ENCODE measurements at regions not wholly inside any gene's neighbourhood (a gene's known extent, or its start where the extent isn't known, plus 50 kb on each side); places are given as distances from the start of the nearest gene placed in this dataset.

DNA sequence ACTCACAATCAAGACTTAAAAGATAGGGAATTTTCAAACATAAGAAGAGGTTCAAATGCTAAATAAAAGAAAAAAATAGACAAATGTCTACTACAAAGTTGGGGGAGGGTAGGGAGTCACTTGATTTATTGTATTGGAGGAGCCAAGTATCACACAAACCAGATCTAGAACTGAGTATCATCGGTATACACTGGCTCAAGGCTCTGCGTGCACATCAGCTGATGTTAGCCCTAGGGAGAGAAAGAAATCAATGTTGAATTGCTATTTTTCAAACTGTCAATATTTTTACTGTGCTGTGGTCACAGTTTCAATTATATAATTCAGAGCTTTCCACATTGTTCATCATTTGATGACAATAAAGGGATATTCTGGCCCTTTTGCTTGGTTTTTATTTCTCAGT, 54.9 kb upstream of the RXFP2 start:
- DNase-seq (ENCODE audit: low read depth in 2 of 2), result no peak

DNA sequence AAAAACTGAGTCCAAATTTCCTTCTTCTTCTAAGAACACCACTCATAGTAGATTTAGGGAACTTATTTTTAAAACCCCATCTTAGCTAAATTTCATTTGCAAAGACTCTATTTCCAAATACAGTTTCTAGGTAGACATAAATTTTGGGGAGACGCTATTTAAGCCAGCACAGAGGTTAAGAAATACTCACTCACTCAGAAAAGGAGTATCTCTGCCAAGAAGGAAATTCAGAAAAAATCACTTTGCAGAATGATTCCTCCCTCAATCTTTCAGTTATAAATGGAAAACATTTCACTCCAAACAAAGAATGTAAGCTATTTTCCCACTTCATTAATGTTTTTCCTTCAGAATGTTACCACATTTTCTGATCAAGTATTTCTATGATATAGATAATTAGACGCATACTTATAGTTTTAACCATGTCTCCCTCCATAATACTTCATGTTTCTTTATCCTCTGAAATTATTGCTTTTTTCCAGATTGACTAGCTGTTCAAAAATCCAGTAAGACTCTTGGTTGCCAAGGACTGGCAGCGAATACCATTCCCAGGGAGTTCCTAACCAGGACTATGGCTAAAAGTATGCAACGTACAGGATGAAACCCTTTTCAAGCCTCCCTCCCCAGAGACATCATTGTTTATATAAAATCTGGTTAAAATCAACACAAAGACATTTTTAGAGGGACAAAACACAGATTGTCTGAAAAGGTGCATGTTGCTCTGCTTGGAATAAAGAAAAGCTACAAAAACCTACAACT, 52.5 kb upstream of the RXFP2 start:
- DNase-seq (ENCODE audit: low read depth in 2 of 2), result no peak

Data from stimulated activated CD8-positive, alpha-beta memory T cell treated with anti-CD3 and anti-CD28 coated beads, Interleukin-15, amount 100 ng/mL, for 4 hours (primary cell).